Endodermal cell (in vitro differentiated cells): ENCODE measurements at regions not wholly inside any gene's neighbourhood (a gene's known extent, or its start where the extent isn't known, plus 50 kb on each side); places are given as distances from the start of the nearest gene placed in this dataset.

Experiments
- DNase-seq: peaks from one replicate; pipeline ENCODE4 v3.0.0-alpha.2; 2017
- H3K27ac ChIP-seq: 2 replicates; pipeline ENCODE4 v1.5.1; 2013; ENCODE audit warnings: mild to moderate bottlenecking, low read depth, low read length, moderate library complexity
- H3K27me3 ChIP-seq: 2 replicates; pipeline ENCODE4 v1.6.1; 2013; ENCODE audit warnings: mild to moderate bottlenecking, low read length, moderate library complexity; ENCODE audit not compliant: insufficient read depth, control insufficient read depth, poor library complexity, severe bottlenecking
- H3K36me3 ChIP-seq: 2 replicates; pipeline ENCODE4 v1.7.0; 2013; ENCODE audit warnings: mild to moderate bottlenecking, low read length, moderate library complexity; ENCODE audit not compliant: control insufficient read depth, insufficient read depth
- H3K4me1 ChIP-seq: one replicate; pipeline ENCODE4 v1.7.0; 2013; ENCODE audit warnings: low read length; ENCODE audit not compliant: control insufficient read depth, insufficient read depth
- H3K4me3 ChIP-seq: 2 replicates; pipeline ENCODE4 v1.5.1; 2013; ENCODE audit warnings: mild to moderate bottlenecking, low read length, moderate library complexity
- H3K9ac ChIP-seq: 2 replicates; pipeline ENCODE4 v1.6.1; 2013; ENCODE audit warnings: mild to moderate bottlenecking, low read length, moderate library complexity; ENCODE audit not compliant: poor library complexity, severe bottlenecking; ENCODE audit errors: extremely low read depth
- H3K9me3 ChIP-seq: 2 replicates; pipeline ENCODE4 v1.6.1; 2013; ENCODE audit warnings: mild to moderate bottlenecking, low read length, moderate library complexity; ENCODE audit not compliant: control insufficient read depth
- H3K27ac Mint-ChIP-seq: 2 replicates; pipeline ENCODE4 v1.8.0; 2020; ENCODE audit warnings: mixed read lengths
- H3K27me3 Mint-ChIP-seq: 2 replicates; pipeline ENCODE4 v1.8.0; 2021; ENCODE audit warnings: mild to moderate bottlenecking, mixed read lengths; ENCODE audit not compliant: insufficient read depth
- H3K36me3 Mint-ChIP-seq: 2 replicates; pipeline ENCODE4 v1.8.0; 2020; ENCODE audit warnings: low read depth, mixed read lengths
- H3K4me1 Mint-ChIP-seq: 2 replicates; pipeline ENCODE4 v1.8.0; 2020; ENCODE audit warnings: mixed read lengths
- H3K4me3 Mint-ChIP-seq: 2 replicates; pipeline ENCODE4 v1.8.0; 2020; ENCODE audit warnings: mild to moderate bottlenecking, moderate library complexity, mixed read lengths
- H3K9me3 Mint-ChIP-seq: 2 replicates; pipeline ENCODE4 v1.8.0; 2020; ENCODE audit warnings: mild to moderate bottlenecking, mixed read lengths
- CTCF ChIP-seq: fragments of 200-600 bp; sonication (generic); conservative IDR thresholded peaks from 2 replicates; pipeline ENCODE4 v1.5.0; 2021; ENCODE audit warnings: antibody characterized with exemption, mild to moderate bottlenecking
- WGBS, 2 experiments: methylation state at CpG; one replicate each; pipeline versions ENCODE4 v1.1.5 to v1.1.7; 2013; ENCODE audit warnings: missing lambda C conversion rate in 2 of 2, mixed read lengths in 1 of 2; ENCODE audit not compliant: insufficient coverage in 1 of 2, insufficient read length in 1 of 2; 5-methylcytosine and 5-hydroxymethylcytosine counted together

GRCh38 chr17:77774182-77774581, 184.3 kb upstream of the TNRC6C start:
- WGBS, 2 experiments: 94 to 99% methylated on average over 10 to 13 of the region's 13 CpGs
- no peaks in the 10 kb centered on the region for H3K27me3 ChIP-seq
- Mint-ChIP-seq H3K9me3 (peaks cover 3% of the 10 kb centered on the region), H3K27ac (no peak overlapping the region), H3K4me1 (peaks cover 17% of the 10 kb centered on the region), H3K4me3 (no peak overlapping the region), H3K36me3 (peaks cover 2% of the 10 kb centered on the region), H3K27me3 (peaks cover 65% of the 10 kb centered on the region)
- TF ChIP-seq CTCF: no peak
- H3K9ac ChIP-seq: no peak overlapping the region
- no peaks in the 10 kb centered on the region for H3K36me3 ChIP-seq
- H3K4me1 ChIP-seq: no peaks in the 10 kb centered on the region
- no peak overlapping the region for H3K4me3 ChIP-seq
- H3K27ac ChIP-seq: no peak overlapping the region
- no peak for DNase-seq
- no peaks in the 10 kb centered on the region for H3K9me3 ChIP-seq

GRCh38 chr17:77778636-77779489, 179.6 kb upstream of the TNRC6C start:
- H3K27me3 Mint-ChIP-seq: peaks cover 71% of the 10 kb centered on the region
- Histone ChIP-seq H3K36me3 (no peaks in the 10 kb centered on the region), H3K27ac (no peak overlapping the region), H3K27me3 (peaks cover 6% of the 10 kb centered on the region), H3K9me3 (no peaks in the 10 kb centered on the region), H3K9ac (no peak overlapping the region), H3K4me1 (no peaks in the 10 kb centered on the region), H3K4me3 (no peak overlapping the region)
- no peak overlapping the region for H3K4me3 Mint-ChIP-seq
- H3K27ac Mint-ChIP-seq: no peak overlapping the region
- peaks cover 2% of the 10 kb centered on the region for H3K36me3 Mint-ChIP-seq
- no peak for DNase-seq
- peaks cover 3% of the 10 kb centered on the region for H3K9me3 Mint-ChIP-seq
- no peaks in the 10 kb centered on the region for H3K4me1 Mint-ChIP-seq
- 84 to 91% methylated on average over 14 to 16 of the region's 16 CpGs for WGBS, 2 experiments
- no peak for TF ChIP-seq CTCF

GRCh38 chr17:77779711-77780539, 178.6 kb upstream of the TNRC6C start:
- WGBS, 2 experiments: 86 to 89% methylated on average over 15 to 20 of the region's 22 CpGs
- Histone ChIP-seq H3K9me3 (no peaks in the 10 kb centered on the region), H3K27ac (no peak overlapping the region), H3K9ac (no peak overlapping the region), H3K27me3 (peaks cover 16% of the 10 kb centered on the region), H3K4me1 (no peaks in the 10 kb centered on the region), H3K36me3 (no peaks in the 10 kb centered on the region), H3K4me3 (no peak overlapping the region)
- Mint-ChIP-seq H3K9me3 (peaks cover 3% of the 10 kb centered on the region), H3K4me1 (no peaks in the 10 kb centered on the region), H3K4me3 (no peak overlapping the region), H3K36me3 (peaks cover 2% of the 10 kb centered on the region), H3K27ac (no peak overlapping the region), H3K27me3 (peaks cover 71% of the 10 kb centered on the region)
- no peak for TF ChIP-seq CTCF
- DNase-seq: no peak
